ENCODE measurements at regions not wholly inside any gene's neighbourhood (a gene's known extent, or its start where the extent isn't known, plus 50 kb on each side); places are given as distances from the start of the nearest gene placed in this dataset.

DNA sequence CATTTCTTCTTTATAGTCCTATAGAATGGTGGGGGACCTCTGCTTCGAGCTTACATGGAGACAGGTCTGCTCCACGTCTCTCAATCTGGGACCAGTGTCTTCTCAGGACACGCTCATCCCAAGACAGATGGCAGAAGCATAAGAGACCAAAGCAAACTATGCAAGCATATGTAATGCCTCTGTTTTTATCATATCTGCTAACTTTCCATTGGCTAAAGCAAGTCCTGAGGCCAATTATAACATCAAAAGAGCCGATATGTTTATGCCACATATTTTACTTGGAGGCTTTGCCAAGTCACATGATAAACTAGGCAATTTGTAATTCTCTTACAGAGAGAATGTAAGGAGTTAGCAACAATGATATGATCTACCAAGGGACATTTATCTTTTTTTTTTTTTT is 102.6 kb upstream of the NRBF2 start:
- Histone ChIP-seq H3K4me3 (ENCODE audit: low read length in 2 of 2) (no peak overlapping the region), H3K4me1 (ENCODE audit: insufficient read depth, low read length) (no peaks in the 10 kb centered on the region), H3K36me3 (ENCODE audit: insufficient read depth, low read length) (no peaks in the 10 kb centered on the region), H3K9me3 (ENCODE audit: control insufficient read depth in 1 of 2, low read length in 2 of 2) (no peaks in the 10 kb centered on the region), H3K27ac (ENCODE audit: low read depth, low read length) (no peak overlapping the region), H3K27me3 (ENCODE audit: insufficient read depth, low read length) (no peaks in the 10 kb centered on the region)
- Mint-ChIP-seq H3K27ac (no peak overlapping the region), H3K27me3 (peaks cover 0 to 2% of the 10 kb centered on the region in 2 donors), H3K4me3 (no peak overlapping the region), H3K4me1 (no peaks in the 10 kb centered on the region), H3K36me3 (no peaks in the 10 kb centered on the region), H3K9me3 (peaks cover 0 to 4% (median 0%) of the 10 kb centered on the region in 8 donors)
- ChIA-PET POLR2A (ENCODE audit: partially characterized antibody) (no interaction called here), CTCF (ENCODE audit: partially characterized antibody) (interaction anchor here (1.4 kb wide), 1 partner anchor 11 kb away, joined by 4 read pairs; no protein-coding TSS in a partner anchor)
- intact Hi-C loops (cut with micrococcal nuclease) = no loop called here
- no peak for DNase-seq

DNA sequence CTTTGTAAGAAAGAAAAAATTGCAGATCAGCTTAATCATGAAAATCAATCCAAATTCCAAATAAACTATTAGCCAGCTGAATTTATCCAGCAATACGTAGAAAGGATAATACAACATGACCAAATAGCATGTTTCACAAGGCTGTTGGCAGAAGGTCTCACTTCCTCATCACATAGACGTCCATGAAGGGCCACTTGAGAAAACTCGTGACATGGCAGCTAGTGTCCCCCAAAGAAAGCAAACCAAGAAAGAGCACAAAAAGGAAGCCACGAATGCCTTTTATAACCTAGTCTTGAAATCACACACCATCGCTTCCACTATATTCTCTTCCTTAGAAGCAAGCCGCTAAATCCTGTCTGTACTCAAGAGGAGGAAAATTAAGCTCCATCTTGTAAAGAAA is 105.6 kb upstream of the NRBF2 start:
- POLR2A ChIA-PET (ENCODE audit: partially characterized antibody) = no interaction called here
- DNase-seq = no peak
- Histone ChIP-seq H3K9me3 (ENCODE audit: control insufficient read depth in 1 of 2, low read length in 2 of 2) (no peaks in the 10 kb centered on the region), H3K4me3 (ENCODE audit: low read length in 2 of 2) (no peak overlapping the region), H3K4me1 (ENCODE audit: insufficient read depth, low read length) (no peaks in the 10 kb centered on the region), H3K36me3 (ENCODE audit: insufficient read depth, low read length) (no peaks in the 10 kb centered on the region), H3K27me3 (ENCODE audit: insufficient read depth, low read length) (no peaks in the 10 kb centered on the region), H3K27ac (ENCODE audit: low read depth, low read length) (no peak overlapping the region)
- no peaks in the 10 kb centered on the region for H3K9me3 Mint-ChIP-seq
- H3K27ac Mint-ChIP-seq = no peak overlapping the region
- no peak overlapping the region for H3K4me3 Mint-ChIP-seq
- no peaks in the 10 kb centered on the region for H3K4me1 Mint-ChIP-seq
- intact Hi-C loops (cut with micrococcal nuclease) = no loop called here
- CTCF ChIA-PET (ENCODE audit: partially characterized antibody) = no interaction called here
- peaks cover 0 to 3% of the 10 kb centered on the region in 2 donors for H3K27me3 Mint-ChIP-seq
- H3K36me3 Mint-ChIP-seq = no peaks in the 10 kb centered on the region

DNA sequence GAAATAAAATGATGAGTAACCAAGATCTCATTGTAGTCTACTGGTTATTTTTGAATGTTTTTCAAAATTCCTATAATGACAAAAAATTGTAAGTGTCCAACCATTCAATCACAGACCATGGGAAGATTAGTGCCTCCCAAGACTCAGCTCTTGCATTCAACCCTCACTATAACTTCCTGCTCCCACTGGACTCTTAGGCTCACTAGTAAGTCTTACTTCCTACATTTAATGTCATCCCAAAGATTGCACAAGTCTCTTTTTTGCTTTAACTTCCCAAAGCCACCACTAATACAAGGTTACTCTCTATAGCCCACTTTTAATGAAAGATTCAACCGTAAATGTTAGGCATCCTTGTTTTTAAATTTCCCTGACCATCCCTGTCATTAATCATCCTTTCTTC is 111.9 kb upstream of the NRBF2 start:
- H3K4me3 ChIP-seq (ENCODE audit: low read length in 2 of 2) = no peak overlapping the region
- H3K27ac ChIP-seq (ENCODE audit: low read depth, low read length) = no peak overlapping the region
- no peaks in the 10 kb centered on the region for H3K36me3 Mint-ChIP-seq
- H3K27ac Mint-ChIP-seq = no peak overlapping the region
- intact Hi-C loops (cut with micrococcal nuclease) = no loop called here
- peaks cover 3 to 5% of the 10 kb centered on the region in 2 donors for H3K27me3 Mint-ChIP-seq
- H3K36me3 ChIP-seq (ENCODE audit: insufficient read depth, low read length) = no peaks in the 10 kb centered on the region
- H3K9me3 Mint-ChIP-seq = no peaks in the 10 kb centered on the region
- no peak overlapping the region for H3K4me3 Mint-ChIP-seq
- ChIA-PET POLR2A (ENCODE audit: partially characterized antibody) (no interaction called here), CTCF (ENCODE audit: partially characterized antibody) (no interaction called here)
- no peaks in the 10 kb centered on the region for H3K9me3 ChIP-seq (ENCODE audit: control insufficient read depth in 1 of 2, low read length in 2 of 2)
- no peaks in the 10 kb centered on the region for H3K4me1 Mint-ChIP-seq
- H3K4me1 ChIP-seq (ENCODE audit: insufficient read depth, low read length) = no peaks in the 10 kb centered on the region
- H3K27me3 ChIP-seq (ENCODE audit: insufficient read depth, low read length) = no peaks in the 10 kb centered on the region
- no peak for DNase-seq

DNA sequence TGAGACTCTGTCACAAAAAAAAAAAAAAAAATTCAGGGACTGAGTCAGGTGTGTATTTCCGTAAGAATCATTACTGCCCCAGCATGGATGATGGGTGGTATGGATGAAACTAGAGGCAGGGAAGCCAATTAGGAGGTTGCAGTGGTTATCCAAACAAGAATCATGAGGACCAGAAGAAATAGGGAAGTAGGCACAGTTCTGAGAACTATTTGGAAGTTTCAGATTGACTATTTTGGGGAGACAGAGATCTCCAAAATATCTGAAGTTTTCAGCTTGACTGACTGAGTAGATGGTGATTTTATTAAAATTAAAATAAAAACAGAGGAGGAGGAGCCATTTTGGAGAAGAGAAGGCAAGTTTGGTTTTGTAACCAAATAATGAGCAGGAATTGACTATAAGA is 119.4 kb upstream of the NRBF2 start:
- Histone ChIP-seq H3K36me3 (ENCODE audit: insufficient read depth, low read length) (no peaks in the 10 kb centered on the region), H3K4me1 (ENCODE audit: insufficient read depth, low read length) (no peaks in the 10 kb centered on the region), H3K27ac (ENCODE audit: low read depth, low read length) (no peak overlapping the region), H3K4me3 (ENCODE audit: low read length in 2 of 2) (no peak overlapping the region), H3K27me3 (ENCODE audit: insufficient read depth, low read length) (no peaks in the 10 kb centered on the region), H3K9me3 (ENCODE audit: control insufficient read depth in 1 of 2, low read length in 2 of 2) (no peaks in the 10 kb centered on the region)
- no peak overlapping the region for H3K4me3 Mint-ChIP-seq
- CTCF ChIA-PET (ENCODE audit: partially characterized antibody) = no interaction called here
- H3K4me1 Mint-ChIP-seq = no peaks in the 10 kb centered on the region
- intact Hi-C loops (cut with micrococcal nuclease) = no loop called here
- POLR2A ChIA-PET (ENCODE audit: partially characterized antibody) = no interaction called here
- H3K36me3 Mint-ChIP-seq = no peaks in the 10 kb centered on the region
- no peak for DNase-seq
- H3K9me3 Mint-ChIP-seq = no peaks in the 10 kb centered on the region
- no peak overlapping the region for H3K27ac Mint-ChIP-seq
- H3K27me3 Mint-ChIP-seq = peaks cover 6% of the 10 kb centered on the region in 2 donors

- no peak overlapping the region for H3K27ac Mint-ChIP-seq
- H3K27me3 Mint-ChIP-seq = peaks cover 4 to 6% of the 10 kb centered on the region in 2 donors
- intact Hi-C loops (cut with micrococcal nuclease) = no loop called here
These were observed 120.5 kb upstream of the NRBF2 start for GRCh38 chr10:63012623-63013022.

GRCh38 chr10:63010203-63010602 is 122.9 kb upstream of the NRBF2 start:
- H3K27me3 ChIP-seq (ENCODE audit: insufficient read depth, low read length) = no peaks in the 10 kb centered on the region
- CTCF ChIA-PET (ENCODE audit: partially characterized antibody) = interaction anchor here (1.2 kb wide), 1 partner anchor 9 kb away, joined by 3 read pairs; no protein-coding TSS in a partner anchor
- H3K36me3 ChIP-seq (ENCODE audit: insufficient read depth, low read length) = no peaks in the 10 kb centered on the region
- Mint-ChIP-seq H3K4me3 (no peak overlapping the region), H3K36me3 (no peaks in the 10 kb centered on the region), H3K9me3 (no peaks in the 10 kb centered on the region), H3K27me3 (peaks cover 8 to 18% of the 10 kb centered on the region in 2 donors), H3K4me1 (peaks cover 0 to 1% (median 0%) of the 10 kb centered on the region in 4 donors), H3K27ac (no peak overlapping the region)
- no peak for DNase-seq
- no peaks in the 10 kb centered on the region for H3K4me1 ChIP-seq (ENCODE audit: insufficient read depth, low read length)
- POLR2A ChIA-PET (ENCODE audit: partially characterized antibody) = no interaction called here
- H3K27ac ChIP-seq (ENCODE audit: low read depth, low read length) = no peak overlapping the region
- H3K4me3 ChIP-seq (ENCODE audit: low read length in 2 of 2) = no peak overlapping the region
- H3K9me3 ChIP-seq (ENCODE audit: control insufficient read depth in 1 of 2, low read length in 2 of 2) = no peaks in the 10 kb centered on the region
- intact Hi-C loops (cut with micrococcal nuclease) = no loop called here

More at GRCh38 chr10:63012623-63013022, 120.5 kb upstream of the NRBF2 start:
- Mint-ChIP-seq H3K4me1 (no peaks in the 10 kb centered on the region), H3K9me3 (no peaks in the 10 kb centered on the region), H3K4me3 (no peak overlapping the region), H3K36me3 (no peaks in the 10 kb centered on the region)
- POLR2A ChIA-PET (ENCODE audit: partially characterized antibody) = no interaction called here
- Histone ChIP-seq H3K4me1 (ENCODE audit: insufficient read depth, low read length) (no peaks in the 10 kb centered on the region), H3K9me3 (ENCODE audit: control insufficient read depth in 1 of 2, low read length in 2 of 2) (no peaks in the 10 kb centered on the region), H3K36me3 (ENCODE audit: insufficient read depth, low read length) (no peaks in the 10 kb centered on the region), H3K4me3 (ENCODE audit: low read length in 2 of 2) (no peak overlapping the region), H3K27ac (ENCODE audit: low read depth, low read length) (no peak overlapping the region), H3K27me3 (ENCODE audit: insufficient read depth, low read length) (no peaks in the 10 kb centered on the region)
- no peak for DNase-seq
- CTCF ChIA-PET (ENCODE audit: partially characterized antibody) = no interaction called here

DNA sequence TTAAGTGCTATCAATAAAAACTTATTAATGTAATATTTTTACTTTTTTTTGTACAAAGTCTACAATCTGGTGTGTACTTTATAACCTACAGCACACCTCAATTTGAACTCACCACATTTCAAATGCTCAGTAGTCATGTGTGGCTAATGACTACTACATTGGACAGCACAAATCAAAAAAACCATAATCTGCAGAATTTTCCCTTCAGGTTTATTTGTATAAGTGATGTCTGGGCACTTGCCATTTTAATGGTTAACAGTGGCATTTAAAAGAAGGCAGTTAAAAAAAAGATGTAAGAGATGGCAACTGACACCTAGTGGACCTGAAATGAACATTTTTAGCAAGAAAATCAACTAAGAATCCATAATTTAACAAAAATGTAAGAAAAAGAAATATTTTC is 124.6 kb upstream of the NRBF2 start:
- no peaks in the 10 kb centered on the region for H3K9me3 Mint-ChIP-seq
- no peaks in the 10 kb centered on the region for H3K9me3 ChIP-seq (ENCODE audit: control insufficient read depth in 1 of 2, low read length in 2 of 2)
- H3K27ac ChIP-seq (ENCODE audit: low read depth, low read length) = no peak overlapping the region
- ChIA-PET CTCF (ENCODE audit: partially characterized antibody) (no interaction called here), POLR2A (ENCODE audit: partially characterized antibody) (no interaction called here)
- no peak overlapping the region for H3K4me3 ChIP-seq (ENCODE audit: low read length in 2 of 2)
- no peak overlapping the region for H3K27ac Mint-ChIP-seq
- intact Hi-C loops (cut with micrococcal nuclease) = loop anchor here (5.0 kb wide), 2 partner anchors 416 to 714 kb away; no protein-coding TSS in a partner anchor
- H3K4me1 Mint-ChIP-seq = peaks cover 0 to 1% (median 0%) of the 10 kb centered on the region in 4 donors
- peaks cover 8 to 16% of the 10 kb centered on the region in 2 donors for H3K27me3 Mint-ChIP-seq
- H3K36me3 ChIP-seq (ENCODE audit: insufficient read depth, low read length) = no peaks in the 10 kb centered on the region
- no peak for DNase-seq
- H3K36me3 Mint-ChIP-seq = no peaks in the 10 kb centered on the region
- H3K27me3 ChIP-seq (ENCODE audit: insufficient read depth, low read length) = no peaks in the 10 kb centered on the region
- no peak overlapping the region for H3K4me3 Mint-ChIP-seq
- no peaks in the 10 kb centered on the region for H3K4me1 ChIP-seq (ENCODE audit: insufficient read depth, low read length)

- H3K27me3 Mint-ChIP-seq = peaks cover 6 to 16% of the 10 kb centered on the region in 2 donors
- POLR2A ChIA-PET (ENCODE audit: partially characterized antibody) = no interaction called here
These were observed 126.0 kb upstream of the NRBF2 start for GRCh38 chr10:63007112-63007511.

More at GRCh38 chr10:63007112-63007511, 126.0 kb upstream of the NRBF2 start:
- Histone ChIP-seq H3K27ac (ENCODE audit: low read depth, low read length) (no peak overlapping the region), H3K36me3 (ENCODE audit: insufficient read depth, low read length) (no peaks in the 10 kb centered on the region), H3K27me3 (ENCODE audit: insufficient read depth, low read length) (no peaks in the 10 kb centered on the region), H3K4me3 (ENCODE audit: low read length in 2 of 2) (no peak overlapping the region), H3K9me3 (ENCODE audit: control insufficient read depth in 1 of 2, low read length in 2 of 2) (no peaks in the 10 kb centered on the region), H3K4me1 (ENCODE audit: insufficient read depth, low read length) (no peaks in the 10 kb centered on the region)
- CTCF ChIA-PET (ENCODE audit: partially characterized antibody) = no interaction called here
- Mint-ChIP-seq H3K36me3 (no peaks in the 10 kb centered on the region), H3K27ac (no peak overlapping the region), H3K4me3 (peak overlapping the region in 6 of 8 donors; percentile 26 to 53 (median 36)), H3K9me3 (no peaks in the 10 kb centered on the region), H3K4me1 (peaks cover 0 to 1% (median 0%) of the 10 kb centered on the region in 4 donors)
- intact Hi-C loops (cut with micrococcal nuclease) = loop anchor here (5.0 kb wide), 2 partner anchors 415 to 715 kb away; no protein-coding TSS in a partner anchor
- DNase-seq = no peak
